ENCODE measurements at regions not wholly inside any gene's neighbourhood (a gene's known extent, or its start where the extent isn't known, plus 50 kb on each side); places are given as distances from the start of the nearest gene placed in this dataset.

DNA sequence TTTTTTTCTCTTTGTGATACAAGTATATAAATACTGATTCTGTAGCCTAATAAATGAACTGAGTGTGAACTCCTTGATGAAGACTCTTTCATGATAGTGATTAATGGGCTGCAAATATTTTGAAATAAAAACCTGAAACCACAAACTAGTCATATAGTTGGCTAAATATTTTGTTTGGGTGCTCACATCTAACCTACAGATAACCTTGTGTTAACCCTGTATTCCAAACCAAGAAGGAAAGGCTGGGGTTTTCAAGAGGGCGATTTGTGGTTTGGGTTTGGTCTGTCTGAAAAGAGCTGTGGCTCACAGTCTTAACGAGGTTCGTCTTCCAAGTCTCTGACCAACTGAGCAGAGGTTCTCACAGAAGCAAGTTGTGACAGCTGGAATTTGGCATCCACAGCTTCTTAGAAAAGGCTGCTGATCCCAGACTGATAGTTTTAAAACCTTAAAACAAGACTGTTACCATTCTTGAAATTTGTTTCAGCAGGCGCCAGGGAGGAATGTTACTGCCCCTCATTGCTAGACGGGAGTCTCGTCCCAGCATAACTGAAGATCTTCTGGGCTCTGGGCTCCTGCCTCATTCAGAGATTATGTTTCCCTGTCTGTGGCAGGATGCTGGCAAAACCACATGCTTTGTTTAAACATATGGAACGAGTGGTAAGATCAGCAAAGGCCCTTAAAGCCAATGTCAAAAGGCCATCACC is 736.4 kb upstream of the MARCKS start:
- in situ Hi-C loops (cut with HindIII; ENCODE audit: low sequenced_read_pairs) = no loop called here
- no peak overlapping the region for H3K4me3 ChIP-seq (ENCODE audit: low read depth, low read length)
- TF ChIP-seq, protein P1, sequence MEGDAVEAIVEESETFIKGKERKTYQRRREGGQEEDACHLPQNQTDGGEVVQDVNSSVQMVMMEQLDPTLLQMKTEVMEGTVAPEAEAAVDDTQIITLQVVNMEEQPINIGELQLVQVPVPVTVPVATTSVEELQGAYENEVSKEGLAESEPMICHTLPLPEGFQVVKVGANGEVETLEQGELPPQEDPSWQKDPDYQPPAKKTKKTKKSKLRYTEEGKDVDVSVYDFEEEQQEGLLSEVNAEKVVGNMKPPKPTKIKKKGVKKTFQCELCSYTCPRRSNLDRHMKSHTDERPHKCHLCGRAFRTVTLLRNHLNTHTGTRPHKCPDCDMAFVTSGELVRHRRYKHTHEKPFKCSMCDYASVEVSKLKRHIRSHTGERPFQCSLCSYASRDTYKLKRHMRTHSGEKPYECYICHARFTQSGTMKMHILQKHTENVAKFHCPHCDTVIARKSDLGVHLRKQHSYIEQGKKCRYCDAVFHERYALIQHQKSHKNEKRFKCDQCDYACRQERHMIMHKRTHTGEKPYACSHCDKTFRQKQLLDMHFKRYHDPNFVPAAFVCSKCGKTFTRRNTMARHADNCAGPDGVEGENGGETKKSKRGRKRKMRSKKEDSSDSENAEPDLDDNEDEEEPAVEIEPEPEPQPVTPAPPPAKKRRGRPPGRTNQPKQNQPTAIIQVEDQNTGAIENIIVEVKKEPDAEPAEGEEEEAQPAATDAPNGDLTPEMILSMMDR (IDR thresholded peaks at IDR 0.05; ENCODE audit: low read depth, low read length, missing control alignments) = no peak
- peak; percentile 99 for DNase-seq (ENCODE audit: low read depth)

DNA sequence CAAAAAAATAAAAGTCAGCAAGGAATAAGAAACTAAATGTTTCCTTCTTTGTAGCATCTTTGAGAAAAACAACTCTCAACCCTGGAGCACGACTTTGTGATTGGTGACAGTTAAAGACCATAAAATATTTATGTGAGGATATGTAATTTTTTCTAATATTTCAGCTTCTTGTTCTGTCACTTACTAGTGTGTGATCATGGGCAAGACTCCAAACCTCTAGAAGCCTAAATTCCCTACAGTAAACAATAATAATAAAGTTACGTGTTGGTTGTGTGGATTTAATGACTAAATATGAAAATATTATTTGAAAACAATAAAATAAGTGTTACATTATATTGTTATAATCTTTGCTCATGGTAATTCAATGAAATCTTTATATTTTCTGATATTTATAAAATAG is 735.6 kb upstream of the MARCKS start:
- DNase-seq (ENCODE audit: low read depth) = no peak
- no peak overlapping the region for H3K4me3 ChIP-seq (ENCODE audit: low read depth, low read length)
- TF ChIP-seq, protein P1 (IDR thresholded peaks at IDR 0.05; ENCODE audit: low read depth, low read length, missing control alignments) = no peak
- in situ Hi-C loops (cut with HindIII; ENCODE audit: low sequenced_read_pairs) = no loop called here

DNA sequence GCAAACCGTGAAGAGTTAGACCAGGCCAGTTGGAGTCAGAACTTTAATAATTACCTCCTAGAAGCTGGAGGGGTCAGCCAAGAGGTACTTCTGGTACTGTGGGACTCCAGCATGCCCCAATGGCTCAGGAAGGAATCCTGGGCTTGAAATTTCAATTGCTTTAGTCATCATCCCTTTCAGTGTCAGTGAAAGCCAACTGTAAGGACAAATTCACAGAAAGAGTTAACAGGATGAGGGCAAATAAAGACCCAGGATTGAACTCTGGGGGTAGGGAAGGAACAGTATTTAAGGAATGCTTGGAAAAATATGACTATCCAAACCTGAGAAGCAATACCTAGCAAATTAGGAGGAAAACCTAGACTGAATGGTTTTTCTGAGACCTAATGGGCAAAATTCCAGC is 735.1 kb upstream of the MARCKS start:
- TF ChIP-seq, protein P1 (IDR thresholded peaks at IDR 0.05; ENCODE audit: low read depth, low read length, missing control alignments) = peak; percentile 51
- in situ Hi-C loops (cut with HindIII; ENCODE audit: low sequenced_read_pairs) = no loop called here
- peak; percentile 89 for DNase-seq (ENCODE audit: low read depth)
- H3K4me3 ChIP-seq (ENCODE audit: low read depth, low read length) = no peak overlapping the region

DNA sequence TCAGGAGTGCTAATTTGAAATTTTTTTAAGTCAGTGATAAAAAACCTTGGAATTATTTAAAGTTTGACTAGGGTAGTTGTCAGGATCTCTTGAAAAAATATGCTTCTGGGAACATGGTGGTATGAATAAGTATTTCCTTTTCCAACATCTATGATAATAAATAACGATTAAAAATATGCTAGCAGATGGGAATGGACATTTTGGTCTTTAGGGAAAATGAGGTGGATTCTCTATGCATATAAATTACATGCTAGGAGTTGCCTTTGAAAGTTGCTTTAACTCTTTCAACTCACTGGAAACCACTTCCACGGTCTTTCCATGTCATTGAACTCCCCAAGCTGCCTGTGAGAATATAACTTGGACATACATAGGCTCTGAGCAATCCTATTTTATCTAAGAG is 731.5 kb upstream of the MARCKS start:
- H3K4me3 ChIP-seq (ENCODE audit: low read depth, low read length) = no peak overlapping the region
- TF ChIP-seq, protein P1 (IDR thresholded peaks at IDR 0.05; ENCODE audit: low read depth, low read length, missing control alignments) = no peak
- in situ Hi-C loops (cut with HindIII; ENCODE audit: low sequenced_read_pairs) = no loop called here
- DNase-seq (ENCODE audit: low read depth) = no peak

DNA sequence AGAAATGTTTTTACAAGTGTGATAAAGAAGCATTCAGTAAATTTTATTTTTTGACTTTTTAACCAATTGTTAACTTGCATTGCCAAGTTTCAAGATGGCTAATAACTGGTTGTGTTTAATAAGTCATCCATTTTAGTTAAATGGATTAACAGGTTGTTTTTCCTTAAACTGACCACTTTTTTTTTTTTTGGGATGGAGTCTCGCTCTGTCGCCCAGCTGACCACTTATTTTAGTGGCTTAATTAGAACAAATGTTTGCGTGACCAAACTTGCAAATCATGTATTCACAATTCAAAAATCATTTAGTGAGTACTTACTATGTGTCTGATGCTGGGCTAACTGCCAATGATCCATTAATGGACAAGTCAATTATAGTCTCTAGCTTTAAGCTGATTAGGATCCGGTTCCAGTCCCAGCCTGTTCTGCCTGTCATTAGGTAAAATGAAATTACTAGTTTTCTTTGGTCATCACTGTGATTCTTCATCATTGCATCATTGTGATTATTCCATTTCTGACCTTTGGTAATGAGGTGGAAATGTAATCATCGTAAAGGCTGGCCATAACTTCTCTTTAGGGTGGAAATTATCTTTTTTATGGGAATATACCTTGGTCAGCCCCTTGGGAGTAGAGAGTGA is 729.2 kb upstream of the MARCKS start:
- H3K4me3 ChIP-seq (ENCODE audit: low read depth, low read length) = no peak overlapping the region
- TF ChIP-seq, protein P1 (IDR thresholded peaks at IDR 0.05; ENCODE audit: low read depth, low read length, missing control alignments) = no peak
- in situ Hi-C loops (cut with HindIII; ENCODE audit: low sequenced_read_pairs) = no loop called here
- no peak for DNase-seq (ENCODE audit: low read depth)

DNA sequence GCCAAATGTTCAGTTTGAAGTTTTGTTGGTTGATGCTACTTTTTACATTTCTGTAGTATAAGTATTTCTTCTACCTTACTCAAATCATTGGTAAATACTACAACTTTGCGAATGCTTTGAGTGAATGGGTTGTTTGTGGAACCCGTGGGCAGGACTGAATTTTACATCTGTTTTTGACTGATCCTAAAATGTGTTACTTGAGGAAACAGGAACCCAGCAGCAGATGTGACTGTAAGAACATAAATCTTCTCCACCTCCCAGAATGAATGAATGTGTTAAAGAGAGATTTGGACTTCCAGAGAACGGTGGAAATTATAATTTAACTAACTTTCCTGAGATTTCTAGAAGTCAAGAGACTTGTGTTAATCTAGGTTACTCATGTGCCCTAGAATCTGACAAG is 728.5 kb upstream of the MARCKS start:
- H3K4me3 ChIP-seq (ENCODE audit: low read depth, low read length) = no peak overlapping the region
- in situ Hi-C loops (cut with HindIII; ENCODE audit: low sequenced_read_pairs) = no loop called here
- TF ChIP-seq, protein P1 (IDR thresholded peaks at IDR 0.05; ENCODE audit: low read depth, low read length, missing control alignments) = no peak
- no peak for DNase-seq (ENCODE audit: low read depth)

Data from astrocyte of the cerebellum (primary cell).